ENCODE measurements at regions not wholly inside any gene's neighbourhood (a gene's known extent, or its start where the extent isn't known, plus 50 kb on each side); places are given as distances from the start of the nearest gene placed in this dataset.

GRCh38 chr20:12679447-12679846 is 329.3 kb upstream of the SPTLC3 start:
- no peak for TF ChIP-seq RARB (CRISPR knock-in tag; IDR thresholded peaks at IDR 0.05)
- TF ChIP-seq TCF4 (CRISPR knock-in tag; IDR thresholded peaks at IDR 0.05; ENCODE audit: borderline replicate concordance): no peak
- TF ChIP-seq ARNTL (CRISPR knock-in tag; IDR thresholded peaks at IDR 0.05; ENCODE audit: borderline replicate concordance, low read depth): no peak
- TF ChIP-seq ZFP3 (CRISPR knock-in tag; IDR thresholded peaks at IDR 0.05): no peak
- TF ChIP-seq ZFP30 (CRISPR knock-in tag; IDR thresholded peaks at IDR 0.05): no peak
- no peak for TF ChIP-seq ZC3H10 (CRISPR knock-in tag; IDR thresholded peaks at IDR 0.05)
- TF ChIP-seq POU6F1 (CRISPR knock-in tag; IDR thresholded peaks at IDR 0.05; ENCODE audit: borderline replicate concordance, low read depth): no peak
- TF ChIP-seq, protein P1, sequence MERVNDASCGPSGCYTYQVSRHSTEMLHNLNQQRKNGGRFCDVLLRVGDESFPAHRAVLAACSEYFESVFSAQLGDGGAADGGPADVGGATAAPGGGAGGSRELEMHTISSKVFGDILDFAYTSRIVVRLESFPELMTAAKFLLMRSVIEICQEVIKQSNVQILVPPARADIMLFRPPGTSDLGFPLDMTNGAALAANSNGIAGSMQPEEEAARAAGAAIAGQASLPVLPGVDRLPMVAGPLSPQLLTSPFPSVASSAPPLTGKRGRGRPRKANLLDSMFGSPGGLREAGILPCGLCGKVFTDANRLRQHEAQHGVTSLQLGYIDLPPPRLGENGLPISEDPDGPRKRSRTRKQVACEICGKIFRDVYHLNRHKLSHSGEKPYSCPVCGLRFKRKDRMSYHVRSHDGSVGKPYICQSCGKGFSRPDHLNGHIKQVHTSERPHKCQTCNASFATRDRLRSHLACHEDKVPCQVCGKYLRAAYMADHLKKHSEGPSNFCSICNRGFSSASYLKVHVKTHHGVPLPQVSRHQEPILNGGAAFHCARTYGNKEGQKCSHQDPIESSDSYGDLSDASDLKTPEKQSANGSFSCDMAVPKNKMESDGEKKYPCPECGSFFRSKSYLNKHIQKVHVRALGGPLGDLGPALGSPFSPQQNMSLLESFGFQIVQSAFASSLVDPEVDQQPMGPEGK (CRISPR knock-in tag; IDR thresholded peaks at IDR 0.05; ENCODE audit: borderline replicate concordance): no peak
- no peak for TF ChIP-seq ISL1 (CRISPR knock-in tag; IDR thresholded peaks at IDR 0.05)
- TF ChIP-seq, protein P2, sequence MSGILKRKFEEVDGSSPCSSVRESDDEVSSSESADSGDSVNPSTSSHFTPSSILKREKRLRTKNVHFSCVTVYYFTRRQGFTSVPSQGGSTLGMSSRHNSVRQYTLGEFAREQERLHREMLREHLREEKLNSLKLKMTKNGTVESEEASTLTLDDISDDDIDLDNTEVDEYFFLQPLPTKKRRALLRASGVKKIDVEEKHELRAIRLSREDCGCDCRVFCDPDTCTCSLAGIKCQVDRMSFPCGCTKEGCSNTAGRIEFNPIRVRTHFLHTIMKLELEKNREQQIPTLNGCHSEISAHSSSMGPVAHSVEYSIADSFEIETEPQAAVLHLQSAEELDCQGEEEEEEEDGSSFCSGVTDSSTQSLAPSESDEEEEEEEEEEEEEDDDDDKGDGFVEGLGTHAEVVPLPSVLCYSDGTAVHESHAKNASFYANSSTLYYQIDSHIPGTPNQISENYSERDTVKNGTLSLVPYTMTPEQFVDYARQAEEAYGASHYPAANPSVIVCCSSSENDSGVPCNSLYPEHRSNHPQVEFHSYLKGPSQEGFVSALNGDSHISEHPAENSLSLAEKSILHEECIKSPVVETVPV (CRISPR knock-in tag; IDR thresholded peaks at IDR 0.05): no peak
- TF ChIP-seq ZNF70 (CRISPR knock-in tag; IDR thresholded peaks at IDR 0.05): no peak
